ENCODE measurements at regions not wholly inside any gene's neighbourhood (a gene's known extent, or its start where the extent isn't known, plus 50 kb on each side); places are given as distances from the start of the nearest gene placed in this dataset.
"Not testable (repeated sequence)": the region's sequence is repeated elsewhere in the genome, so short reads cannot be mapped to it uniquely, and the experiment has no call there.

GRCh38 chr20:57828696-57829095 lies 118.9 kb upstream of the PMEPA1 start:
- CTCF ChIA-PET = no interaction called here
- POLR2A ChIA-PET = no interaction called here

- CTCF ChIA-PET = no interaction called here
- POLR2A ChIA-PET = no interaction called here
These were observed 117.0 kb upstream of the PMEPA1 start for GRCh38 chr20:57826666-57827287.

DNA sequence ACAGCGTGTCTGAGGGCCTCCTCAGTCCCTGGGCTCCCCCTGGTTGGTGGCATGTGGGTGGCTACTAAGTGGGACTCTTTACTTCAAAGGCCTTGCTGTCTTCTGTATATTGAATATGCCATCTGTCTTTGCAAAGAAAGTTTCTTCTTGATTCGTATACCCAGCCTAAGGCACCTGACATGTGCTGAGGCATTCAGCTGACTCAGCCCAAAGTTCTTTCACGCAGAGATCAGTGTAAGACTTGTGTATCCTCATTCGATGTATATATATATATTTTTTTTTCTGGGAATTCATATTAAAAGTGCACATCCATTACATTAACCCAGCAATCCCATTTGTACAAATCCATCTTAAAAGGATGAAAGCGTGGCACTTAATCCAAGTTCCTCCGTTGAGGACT lies 115.1 kb upstream of the PMEPA1 start:
- CTCF ChIA-PET = no interaction called here

DNA sequence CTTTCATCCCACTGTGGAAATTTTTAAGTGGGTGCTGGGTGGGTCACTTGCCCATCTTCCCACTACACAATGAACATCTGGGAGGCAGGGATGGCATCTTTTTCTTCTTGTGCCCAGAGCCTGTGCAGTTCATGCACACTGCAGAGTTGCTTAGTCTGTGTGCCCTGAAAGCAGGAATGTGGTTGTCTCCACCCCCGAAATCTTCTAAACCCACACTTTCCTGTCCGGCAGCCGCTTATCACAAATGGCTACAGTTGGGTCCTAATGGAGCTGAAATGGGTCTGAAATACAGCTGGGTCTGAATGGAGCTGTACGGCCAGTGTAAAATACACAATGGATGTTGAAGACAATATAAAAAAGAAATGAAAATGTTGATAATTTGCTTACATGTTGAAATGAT lies 112.1 kb upstream of the PMEPA1 start:
- ChIA-PET CTCF (no interaction called here), POLR2A (no interaction called here)

More for the DNA sequence above, 115.1 kb upstream of the PMEPA1 start:
- POLR2A ChIA-PET = no interaction called here

GRCh38 chr20:57819691-57820380 lies 110.0 kb upstream of the PMEPA1 start:
- CTCF ChIA-PET = no interaction called here
- POLR2A ChIA-PET = no interaction called here

GRCh38 chr20:57819291-57819690 lies 109.5 kb upstream of the PMEPA1 start:
- ChIA-PET CTCF (no interaction called here), POLR2A (no interaction called here)

DNA sequence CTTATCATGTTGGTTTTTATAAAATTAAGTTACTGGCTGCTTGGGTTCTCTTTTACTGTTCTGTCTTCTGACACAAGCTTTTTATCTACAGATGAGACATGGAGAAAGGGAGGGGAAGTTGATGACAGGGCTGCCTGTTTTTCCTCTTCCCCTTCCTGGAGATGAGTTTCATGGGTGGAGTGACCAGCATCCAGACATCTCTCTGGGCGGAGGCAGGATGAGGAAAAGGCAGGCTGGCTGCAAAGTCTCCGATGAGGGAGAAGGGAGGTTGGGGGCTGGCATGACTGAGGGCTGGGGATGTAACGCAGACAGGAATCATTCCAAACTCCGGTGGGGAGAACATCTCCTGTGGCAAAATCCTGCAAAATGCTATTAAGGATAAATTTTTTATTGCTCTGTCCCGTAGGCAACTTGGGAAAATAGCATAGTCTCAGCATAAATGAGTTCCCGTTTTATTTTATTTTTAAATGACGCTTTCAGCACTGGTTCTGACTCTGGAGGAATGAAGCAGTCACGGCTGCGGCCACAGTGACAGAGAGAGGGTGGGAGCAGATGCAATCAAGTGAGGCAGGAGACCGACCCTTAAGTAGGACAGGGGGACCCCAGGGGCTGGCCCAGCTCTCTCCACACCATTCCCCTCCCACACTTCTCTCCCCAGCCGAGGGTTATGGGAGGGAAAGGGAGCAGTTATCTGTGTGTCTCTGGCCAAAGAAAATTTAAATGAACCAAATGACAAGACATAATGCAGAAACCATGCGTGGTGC lies 108.8 kb upstream of the PMEPA1 start:
- ChIA-PET CTCF (no interaction called here), POLR2A (no interaction called here)

DNA sequence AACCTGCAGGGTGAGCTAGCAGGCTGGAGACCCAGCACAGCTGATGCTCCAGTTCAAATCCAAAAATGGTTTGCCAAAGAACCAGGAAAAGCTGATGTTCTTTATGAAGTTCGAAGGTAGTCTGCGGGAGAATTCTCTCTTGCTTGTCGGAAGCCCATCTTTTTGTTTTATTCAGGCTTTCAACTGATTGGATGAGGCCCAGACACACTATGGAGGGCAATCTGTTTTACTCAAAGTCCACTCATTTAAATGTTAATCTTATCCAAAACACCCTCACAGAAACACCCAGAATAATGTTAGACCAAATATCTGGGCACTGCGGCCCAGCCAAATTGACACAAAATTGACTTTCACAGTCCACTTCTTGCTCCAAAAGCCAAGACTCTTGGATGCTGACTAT lies 105.6 kb upstream of the PMEPA1 start:
- ChIA-PET CTCF (no interaction called here), POLR2A (no interaction called here)

GRCh38 chr20:57814529-57814928 lies 104.7 kb upstream of the PMEPA1 start:
- ChIA-PET CTCF (no interaction called here), POLR2A (no interaction called here)

GRCh38 chr20:57813509-57814269 lies 103.9 kb upstream of the PMEPA1 start:
- CTCF ChIA-PET = no interaction called here
- POLR2A ChIA-PET = no interaction called here

- CTCF ChIA-PET, POLR2A ChIA-PET: not testable (repeated sequence)
These were observed 102.8 kb upstream of the PMEPA1 start for GRCh38 chr20:57812632-57813031.

DNA sequence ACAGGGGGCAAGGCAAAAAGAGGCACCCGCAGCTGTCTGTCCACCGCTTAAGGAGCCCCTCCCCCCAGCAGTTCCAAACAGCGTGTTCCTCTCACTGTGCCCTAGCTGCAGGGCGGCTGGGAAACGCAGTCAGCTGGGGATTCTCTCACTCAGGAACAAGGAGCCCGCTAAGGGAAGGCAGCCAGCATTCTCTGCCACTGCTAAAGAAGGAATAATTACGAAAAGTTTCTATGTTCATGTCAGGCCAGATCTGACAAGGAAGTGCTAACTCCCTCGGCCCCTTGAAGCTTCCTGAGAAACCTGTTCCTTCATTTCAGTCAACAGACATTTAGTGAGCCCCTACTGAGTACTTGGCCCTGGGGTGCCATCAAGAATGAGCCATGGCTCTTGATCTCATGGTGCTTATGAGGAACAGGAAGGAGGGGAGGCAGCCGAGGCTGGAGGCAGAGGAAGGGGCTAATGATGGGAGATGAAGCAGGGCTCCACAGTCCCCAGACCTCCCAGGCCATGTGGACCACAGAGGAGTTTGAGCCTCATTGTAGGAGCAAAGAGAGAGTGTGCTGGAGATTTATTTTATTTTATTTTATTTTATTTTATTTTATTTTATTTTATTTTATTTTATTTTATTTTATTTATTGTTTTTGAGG lies 101.7 kb upstream of the PMEPA1 start:
- POLR2A ChIA-PET = no interaction called here
- CTCF ChIA-PET = no interaction called here

DNA sequence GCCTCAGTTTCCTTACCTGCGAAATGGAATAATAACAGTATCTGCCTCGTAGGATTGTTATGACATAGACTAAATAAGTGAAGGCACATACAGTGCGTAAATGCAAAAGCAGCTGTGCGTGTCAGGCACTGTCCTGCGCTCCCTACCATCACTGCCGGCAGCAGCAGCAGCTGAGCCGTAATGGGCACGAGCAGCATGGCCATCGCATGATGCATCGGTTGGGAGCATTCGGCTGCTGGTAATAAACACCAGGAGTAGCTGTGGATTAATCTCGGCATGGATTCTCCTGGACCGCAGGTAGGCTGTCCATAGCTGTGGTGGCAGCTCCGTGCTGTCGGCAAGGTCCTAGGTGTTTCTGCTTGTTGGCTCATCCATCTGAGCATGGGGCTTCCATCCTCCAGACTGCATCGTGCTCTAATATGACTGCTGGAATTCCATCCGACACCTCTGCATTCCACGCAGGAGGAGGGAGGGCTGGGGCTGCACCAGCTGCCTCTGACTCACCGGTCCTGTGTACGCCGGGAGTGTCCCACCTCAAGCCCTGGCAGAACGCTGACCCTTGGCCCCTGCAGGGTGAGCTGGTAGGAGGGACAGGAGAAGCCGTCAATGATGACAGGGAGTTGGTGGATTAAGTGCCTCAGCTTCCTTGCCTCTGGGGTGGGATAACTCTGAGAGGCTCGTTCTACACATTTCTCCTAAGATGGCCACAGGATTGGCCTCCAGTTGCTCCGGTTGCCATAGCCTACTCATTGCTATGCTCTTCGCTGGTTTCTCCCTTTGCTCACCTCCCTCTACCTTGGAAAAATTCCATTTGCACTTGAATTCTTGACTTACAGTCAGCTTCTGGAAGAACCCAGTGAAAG lies 100.9 kb upstream of the PMEPA1 start:
- ChIA-PET CTCF (no interaction called here), POLR2A (no interaction called here)

DNA sequence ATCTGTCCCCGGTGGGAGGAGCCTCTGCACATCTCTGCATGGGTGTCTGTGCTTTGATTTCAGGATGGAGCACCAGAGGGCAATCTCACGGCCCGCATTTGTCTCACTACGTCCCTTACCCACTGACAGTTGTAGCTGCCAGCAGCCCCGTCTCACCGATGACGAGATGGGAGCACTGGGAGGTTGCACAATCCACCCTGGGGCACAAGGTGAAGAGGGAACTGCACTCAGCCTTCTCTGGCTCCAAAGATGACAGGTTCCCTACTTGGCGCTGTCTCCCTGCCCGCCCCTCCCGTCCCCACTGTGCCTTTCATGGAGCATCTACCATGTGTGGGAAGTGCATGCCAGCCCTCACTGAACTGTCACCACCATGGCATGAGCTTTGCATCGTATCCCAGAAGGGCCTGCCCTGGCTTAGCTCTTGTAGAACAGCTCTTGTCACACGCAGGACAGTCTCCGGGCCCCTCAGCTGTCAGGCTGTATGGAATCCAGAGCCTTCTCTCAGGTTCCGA lies 99.9 kb upstream of the PMEPA1 start:
- ChIA-PET CTCF (no interaction called here), POLR2A (no interaction called here)

GRCh38 chr20:57809149-57809548 lies 99.3 kb upstream of the PMEPA1 start:
- CTCF ChIA-PET = no interaction called here
- POLR2A ChIA-PET = no interaction called here

DNA sequence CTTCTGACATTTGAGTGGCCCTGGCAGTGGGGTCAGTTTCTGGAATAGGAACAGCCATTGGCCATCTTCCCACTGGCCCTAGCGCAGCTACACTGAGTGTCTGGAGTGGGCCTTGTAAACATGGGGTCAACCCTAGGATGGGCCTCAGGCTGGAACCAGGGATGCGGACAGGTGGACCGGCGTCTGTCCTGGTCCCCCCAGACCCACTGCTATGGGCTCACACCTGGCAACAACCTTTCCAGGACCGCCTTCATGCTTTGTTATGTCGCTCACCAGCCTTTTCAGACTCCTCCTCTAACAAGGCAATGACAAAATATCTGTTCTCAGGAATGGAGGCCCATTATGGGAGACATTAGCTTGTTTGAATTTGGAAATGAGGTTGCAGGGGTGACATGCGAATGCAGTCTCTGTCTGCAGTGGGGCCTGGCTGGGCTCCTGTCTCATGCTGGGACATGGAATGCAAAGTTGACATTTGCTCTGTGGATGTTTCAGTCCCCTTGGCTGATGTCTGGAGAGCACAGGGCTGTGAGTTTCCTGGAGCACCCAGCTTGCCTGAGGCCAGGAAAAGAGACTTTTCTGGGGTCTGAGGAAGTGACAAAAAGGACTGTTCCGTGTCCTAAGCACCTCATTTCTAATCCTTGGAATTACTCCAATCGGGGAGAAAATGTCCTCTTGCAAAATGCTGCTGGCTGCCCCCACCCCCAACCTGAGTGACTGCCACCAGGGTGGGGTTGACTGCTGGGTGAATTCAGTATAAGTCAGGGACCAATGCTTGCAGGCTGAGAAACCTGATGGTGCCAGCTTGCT lies 98.7 kb upstream of the PMEPA1 start:
- POLR2A ChIA-PET = no interaction called here
- CTCF ChIA-PET = no interaction called here

- CTCF ChIA-PET = no interaction called here
- POLR2A ChIA-PET = no interaction called here
These were observed 97.8 kb upstream of the PMEPA1 start for GRCh38 chr20:57807401-57808263.

GRCh38 chr20:57806975-57807374 lies 97.2 kb upstream of the PMEPA1 start:
- ChIA-PET CTCF (no interaction called here), POLR2A (no interaction called here)

Measured in activated CD8-positive, alpha-beta memory T cell treated with anti-CD3 and anti-CD28 coated beads for 36 hours (primary cell).